ENCODE measurements at regions not wholly inside any gene's neighbourhood (a gene's known extent, or its start where the extent isn't known, plus 50 kb on each side); places are given as distances from the start of the nearest gene placed in this dataset.

GRCh38 chr5:171513591-171513990 lies 94.1 kb downstream of the FGF18 start:
- TF ChIP-seq CTCF (IDR thresholded peaks at IDR 0.05; ENCODE audit: low read length) (no peak), EZH2 (IDR thresholded peaks at IDR 0.05; ENCODE audit: borderline replicate concordance, low read length) (no peak)
